GM12891 (cell line): ENCODE measurements at regions not wholly inside any gene's neighbourhood (a gene's known extent, or its start where the extent isn't known, plus 50 kb on each side); places are given as distances from the start of the nearest gene placed in this dataset.

Source experiments
- POLR2A ChIP-seq: IDR thresholded peaks from 2 replicates; pipeline ENCODE4 v1.6.1; 2011; ENCODE audit warnings: low read depth, low read length, control low read depth
- POLR2AphosphoS5 ChIP-seq: IDR thresholded peaks from 2 replicates; pipeline ENCODE4 v1.6.1; 2011; ENCODE audit warnings: low read depth, low read length, control low read depth

DNA sequence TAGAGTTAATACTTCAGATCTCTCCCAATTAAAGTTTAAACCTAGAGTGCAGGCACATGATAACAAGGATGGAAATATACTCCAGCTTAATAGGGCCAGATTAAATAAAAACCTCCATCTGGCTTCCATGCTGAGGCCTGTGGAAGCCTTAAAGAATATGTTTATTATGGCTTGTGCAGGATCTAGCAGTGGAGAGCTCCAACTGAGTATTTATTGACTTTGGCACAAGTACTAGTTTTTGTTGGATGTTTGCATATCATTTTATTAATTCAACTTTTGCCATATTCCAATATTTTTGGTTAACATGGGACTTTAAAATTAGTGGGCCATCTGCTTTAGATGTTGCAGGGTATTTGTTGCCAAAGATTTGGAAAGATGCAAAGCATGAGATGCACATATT lies 860.4 kb upstream of the SOX11 start:
- TF ChIP-seq POLR2AphosphoS5 (no peak), POLR2A (no peak)
